Neural progenitor cell (in vitro differentiated cells): ENCODE measurements at regions not wholly inside any gene's neighbourhood (a gene's known extent, or its start where the extent isn't known, plus 50 kb on each side); places are given as distances from the start of the nearest gene placed in this dataset.

Experiments used
- EZH2 ChIP-seq: fragments of 200-600 bp; sonication (generic); IDR thresholded peaks from 2 replicates; pipeline ENCODE4 v1.6.1; 2017; ENCODE audit warnings: antibody characterized with exemption, mild to moderate bottlenecking, moderate library complexity
- TF ChIP-seq, protein P1 (sequence below): fragments of 200-600 bp; sonication (generic); IDR thresholded peaks from 2 replicates; pipeline ENCODE4 v1.5.1; 2017; ENCODE audit warnings: antibody characterized with exemption, mild to moderate bottlenecking

DNA sequence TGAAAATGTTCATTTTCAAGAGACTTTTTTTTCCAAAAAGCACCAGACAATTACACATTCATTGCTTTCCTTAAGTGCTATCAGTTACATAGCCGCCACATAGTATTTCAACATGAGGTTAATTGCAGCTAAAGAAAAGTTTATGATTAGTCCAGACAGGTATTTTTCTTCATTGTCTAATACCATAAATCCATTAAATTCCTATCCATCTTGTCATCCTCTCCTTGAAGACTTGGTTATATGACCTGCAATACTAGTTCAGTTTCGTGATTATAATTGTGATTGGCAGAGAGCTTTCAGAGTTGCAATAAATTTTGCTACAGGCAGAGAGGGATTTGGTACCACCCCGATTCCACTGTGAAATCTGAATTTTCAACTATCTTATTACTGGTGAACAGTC is 437.7 kb downstream of the GPATCH2 start:
- TF ChIP-seq, protein P1, sequence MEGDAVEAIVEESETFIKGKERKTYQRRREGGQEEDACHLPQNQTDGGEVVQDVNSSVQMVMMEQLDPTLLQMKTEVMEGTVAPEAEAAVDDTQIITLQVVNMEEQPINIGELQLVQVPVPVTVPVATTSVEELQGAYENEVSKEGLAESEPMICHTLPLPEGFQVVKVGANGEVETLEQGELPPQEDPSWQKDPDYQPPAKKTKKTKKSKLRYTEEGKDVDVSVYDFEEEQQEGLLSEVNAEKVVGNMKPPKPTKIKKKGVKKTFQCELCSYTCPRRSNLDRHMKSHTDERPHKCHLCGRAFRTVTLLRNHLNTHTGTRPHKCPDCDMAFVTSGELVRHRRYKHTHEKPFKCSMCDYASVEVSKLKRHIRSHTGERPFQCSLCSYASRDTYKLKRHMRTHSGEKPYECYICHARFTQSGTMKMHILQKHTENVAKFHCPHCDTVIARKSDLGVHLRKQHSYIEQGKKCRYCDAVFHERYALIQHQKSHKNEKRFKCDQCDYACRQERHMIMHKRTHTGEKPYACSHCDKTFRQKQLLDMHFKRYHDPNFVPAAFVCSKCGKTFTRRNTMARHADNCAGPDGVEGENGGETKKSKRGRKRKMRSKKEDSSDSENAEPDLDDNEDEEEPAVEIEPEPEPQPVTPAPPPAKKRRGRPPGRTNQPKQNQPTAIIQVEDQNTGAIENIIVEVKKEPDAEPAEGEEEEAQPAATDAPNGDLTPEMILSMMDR, result no peak
- TF ChIP-seq EZH2, result no peak
